ENCODE measurements at regions not wholly inside any gene's neighbourhood (a gene's known extent, or its start where the extent isn't known, plus 50 kb on each side); places are given as distances from the start of the nearest gene placed in this dataset.
"Not testable (repeated sequence)": the region's sequence is repeated elsewhere in the genome, so short reads cannot be mapped to it uniquely, and the experiment has no call there.

GRCh38 chr13:24617256-24618010 lies 62.8 kb upstream of the ATP12A start:
- no peak for DNase-seq (ENCODE audit: low read depth in 4 of 4, low spot score in 1 of 4)

DNA sequence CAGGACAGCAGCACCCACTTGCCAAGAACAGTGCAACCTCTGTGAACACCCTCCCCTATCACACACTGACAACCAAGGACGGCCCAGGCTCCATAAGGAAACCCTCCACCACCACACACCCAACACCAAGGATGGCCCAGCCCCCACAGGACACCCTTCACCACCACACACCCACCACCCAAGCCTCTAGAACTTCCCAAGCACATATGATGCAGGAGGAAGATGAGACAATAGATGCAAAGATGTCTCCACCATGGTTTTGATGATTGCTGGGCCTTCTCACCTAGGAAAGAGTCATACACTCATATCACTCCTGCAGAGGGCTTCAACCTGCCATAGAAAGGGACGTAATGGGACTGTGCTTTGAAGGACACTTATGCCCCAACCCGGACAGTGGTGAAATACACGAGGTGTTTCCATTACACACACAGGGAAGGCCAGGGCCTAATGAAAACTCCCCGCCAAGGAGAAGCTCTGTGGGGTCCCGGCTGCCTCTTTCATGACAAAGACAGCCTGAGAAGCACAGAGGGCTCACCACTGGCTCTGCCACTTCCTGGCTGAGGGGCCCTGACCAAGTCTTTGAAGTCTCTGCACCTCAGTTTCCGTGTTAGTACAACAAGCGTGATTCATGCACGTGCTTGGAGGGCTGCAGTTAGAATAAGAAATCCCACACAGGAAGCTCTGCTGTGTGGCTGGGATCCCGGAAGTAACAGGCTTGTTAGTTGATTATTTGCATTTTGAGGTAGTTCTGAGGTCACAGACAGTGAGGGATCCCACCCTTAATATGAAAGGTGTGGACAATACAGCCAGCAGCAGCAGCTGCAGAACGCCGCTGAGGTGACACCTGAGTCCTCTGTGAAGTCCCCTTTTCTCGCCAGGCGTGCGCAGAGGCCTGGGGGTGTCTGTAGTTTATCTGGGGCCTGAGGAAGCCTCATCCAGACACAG lies 61.9 kb upstream of the ATP12A start:
- DNase-seq (ENCODE audit: low read depth in 4 of 4, low spot score in 1 of 4), result peak; percentile 15 to 55 (median 30)

GRCh38 chr13:24619282-24619681 lies 60.9 kb upstream of the ATP12A start:
- no peak for DNase-seq (ENCODE audit: low read depth in 4 of 4, low spot score in 1 of 4)

GRCh38 chr13:24622481-24623148 lies 57.6 kb upstream of the ATP12A start:
- not testable (repeated sequence) for DNase-seq (ENCODE audit: low read depth in 4 of 4, low spot score in 1 of 4)

- DNase-seq (ENCODE audit: low read depth in 4 of 4, low spot score in 1 of 4), result no peak
These were observed 57.0 kb upstream of the ATP12A start for GRCh38 chr13:24623149-24623665.

DNA sequence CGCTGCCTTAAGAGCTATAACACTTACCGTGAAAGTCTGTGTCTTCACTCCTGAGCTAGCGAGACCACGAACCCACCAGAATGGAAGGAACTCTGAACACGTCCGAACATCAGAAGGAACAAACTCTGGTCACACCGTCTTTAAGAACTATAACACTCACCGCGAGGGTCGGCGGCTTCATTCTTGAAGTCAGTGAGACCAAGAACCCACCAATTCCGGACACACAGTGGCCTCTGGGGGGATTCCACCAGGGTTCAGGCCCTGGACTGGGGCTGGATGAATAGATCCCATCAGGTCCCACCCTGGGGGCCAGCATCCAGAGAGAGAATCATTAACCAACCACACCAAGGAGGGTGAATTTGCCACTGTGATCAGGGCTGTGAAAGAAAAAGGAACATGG lies 55.8 kb upstream of the ATP12A start:
- DNase-seq (ENCODE audit: low read depth in 4 of 4, low spot score in 1 of 4), result no peak

DNA sequence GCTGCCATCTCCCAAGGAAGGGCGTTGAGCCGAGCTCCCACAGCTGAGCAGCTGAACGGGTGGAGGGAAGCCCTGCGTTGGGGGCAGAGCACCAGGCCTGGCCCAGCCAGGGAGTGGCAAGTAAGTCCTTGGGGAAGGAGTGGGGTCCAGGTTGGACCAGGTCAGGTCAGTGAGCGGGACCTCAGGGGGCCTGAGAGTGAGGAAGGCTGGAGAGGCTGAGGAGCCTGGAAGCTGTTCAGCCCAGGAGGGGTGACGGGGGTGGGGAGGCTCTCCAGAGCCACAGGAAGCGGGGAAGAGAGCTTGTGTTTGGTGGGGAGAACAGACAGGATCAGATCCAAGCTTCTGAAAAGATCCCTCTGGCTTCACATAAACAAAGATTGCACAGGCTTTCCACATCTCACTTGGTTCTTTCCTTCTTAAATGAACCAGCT lies 55.4 kb upstream of the ATP12A start:
- DNase-seq (ENCODE audit: low read depth in 4 of 4, low spot score in 1 of 4), result no peak

- no peak for DNase-seq (ENCODE audit: low read depth in 4 of 4, low spot score in 1 of 4)
These were observed 54.9 kb upstream of the ATP12A start for GRCh38 chr13:24625331-24625731.

GRCh38 chr13:24625870-24626849 lies 54.0 kb upstream of the ATP12A start:
- DNase-seq (ENCODE audit: low read depth in 4 of 4, low spot score in 1 of 4), result no peak

DNA sequence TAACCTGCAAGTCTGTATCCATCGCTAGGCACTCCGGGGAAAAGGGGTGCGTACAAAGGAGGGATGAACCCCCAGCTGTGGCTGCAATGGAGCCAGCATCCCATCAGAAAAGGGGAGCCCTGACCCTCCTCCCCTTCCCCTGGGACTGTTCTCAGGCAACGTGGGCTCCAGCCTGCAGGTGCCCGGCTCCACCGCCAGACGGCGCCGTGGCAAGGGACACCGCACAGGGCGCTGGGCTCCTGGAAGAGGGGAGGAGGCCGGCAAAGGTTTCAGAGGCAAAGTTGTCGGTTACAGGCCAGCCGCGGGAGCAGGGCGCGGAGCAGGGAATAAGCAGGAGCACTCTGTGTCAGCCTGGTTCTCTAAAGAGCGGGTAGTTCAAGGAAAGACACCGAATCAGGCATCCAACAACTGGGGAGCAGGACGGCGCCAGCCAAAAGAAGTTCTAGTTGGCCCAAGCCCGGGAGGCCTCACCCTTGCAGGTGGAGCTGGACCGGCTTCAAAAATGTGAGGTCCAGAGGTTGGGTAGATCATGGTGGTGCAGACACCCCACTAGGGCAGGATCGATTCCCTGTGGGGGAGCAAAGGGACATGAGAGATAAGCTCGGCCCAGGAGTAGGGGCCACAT lies 53.0 kb upstream of the ATP12A start:
- DNase-seq (ENCODE audit: low read depth in 4 of 4, low spot score in 1 of 4), result no peak

- no peak for DNase-seq (ENCODE audit: low read depth in 4 of 4, low spot score in 1 of 4)
These were observed 52.3 kb upstream of the ATP12A start for GRCh38 chr13:24627946-24628345.

DNA sequence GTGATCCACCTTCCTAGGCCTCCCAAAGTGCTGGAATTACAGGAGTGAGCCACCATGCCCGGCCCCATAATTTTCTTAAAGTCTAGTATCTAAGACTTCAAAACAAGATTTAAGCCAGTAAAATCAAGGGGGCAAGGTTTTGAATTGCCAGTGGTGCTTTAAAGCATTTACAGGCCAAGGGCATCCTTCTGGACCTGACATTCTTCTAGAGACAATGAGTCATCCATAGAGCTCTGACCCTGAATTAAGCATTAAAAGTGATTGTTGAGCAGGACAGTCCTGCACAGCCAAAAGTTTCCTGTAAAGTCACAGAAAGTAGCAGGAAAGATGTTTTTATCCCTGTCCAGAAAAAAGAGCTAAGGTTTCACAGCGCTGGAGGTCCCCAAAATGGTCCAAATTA lies 50.9 kb upstream of the ATP12A start:
- no peak for DNase-seq (ENCODE audit: low read depth in 4 of 4, low spot score in 1 of 4)

- DNase-seq (ENCODE audit: low read depth in 4 of 4, low spot score in 1 of 4), result no peak
These were observed 50.1 kb upstream of the ATP12A start for GRCh38 chr13:24630121-24630520.
